ENCODE measurements at regions not wholly inside any gene's neighbourhood (a gene's known extent, or its start where the extent isn't known, plus 50 kb on each side); places are given as distances from the start of the nearest gene placed in this dataset.
A peak's percentile ranks its signal among the peaks of the same experiment; 100 is the strongest.

- TF ChIP-seq E4F1 (CRISPR knock-in tag; IDR thresholded peaks at IDR 0.05; ENCODE audit: borderline replicate concordance) (no peak), FOXP4 (CRISPR knock-in tag; IDR thresholded peaks at IDR 0.05; ENCODE audit: borderline replicate concordance) (no peak)
Observed at GRCh38 chr21:8991968-8992621, 1529.3 kb upstream of the TPTE start (continued).

- no peaks in the 10 kb centered on the region for H3K36me3 ChIP-seq (ENCODE audit: control insufficient read depth, insufficient read depth, low read length)
- H3K79me2 ChIP-seq (ENCODE audit: control insufficient read depth, insufficient read depth, low read length), result no peaks in the 10 kb centered on the region
- no peak overlapping the region for H3K4me2 ChIP-seq (ENCODE audit: insufficient read depth, low read length)
- no peaks in the 10 kb centered on the region for H3K9me1 ChIP-seq (ENCODE audit: control insufficient read depth, insufficient read depth, low read length)
- peak; percentile 16 for ATAC-seq
- POLR2A ChIA-PET, result no interaction called here
- CTCF ChIA-PET (ENCODE audit: low intra/inter-chr PET ratio), result no interaction called here
- peak; percentile 38 to 88 (median 43) for DNase-seq (ENCODE audit: extremely low read depth in 1 of 4, low spot score in 3 of 4)
- H3K4me3 ChIP-seq, result no peak overlapping the region
- peak; percentile 55 for FAIRE-seq
- no peaks in the 10 kb centered on the region for H3K4me1 ChIP-seq (replicated peaks in 1 of 2; ENCODE audit: control insufficient read depth in 2 of 2, insufficient read depth in 2 of 2, low read length in 2 of 2)
- no TSS peak for BruUV-seq (replicated peaks)
- no peaks in the 10 kb centered on the region for H3K27me3 ChIP-seq (ENCODE audit: control insufficient read depth in 2 of 2, insufficient read depth in 2 of 2, low read length in 2 of 2)
- H3K27ac ChIP-seq (ENCODE audit: extremely low read depth, low read depth, low read length), result no peak overlapping the region
- no peaks in the 10 kb centered on the region for H4K20me1 ChIP-seq (replicated peaks; ENCODE audit: control insufficient read depth, insufficient read depth, low read length)
- no peak overlapping the region for H2AFZ ChIP-seq (ENCODE audit: low read depth, low read length)
- H3K9ac ChIP-seq (ENCODE audit: insufficient read depth in 1 of 2, low read depth in 2 of 2, low read length in 2 of 2), result no peak overlapping the region
- H3K9me3 ChIP-seq (replicated peaks; ENCODE audit: control insufficient read depth, insufficient read depth, low read depth, low read length), result no peaks in the 10 kb centered on the region; the same call in 1 of the 2 replicates
- intact Hi-C loops (cut with micrococcal nuclease) (no loop called here), in situ Hi-C loops (cut with MboI) (loop anchor here (10.0 kb wide), 2 partner anchors 528 to 588 kb away; no protein-coding TSS in a partner anchor)
- WGBS (ENCODE audit: insufficient coverage, low coverage, missing lambda C conversion rate), result 1% methylated on average over 6 of the region's 6 CpGs
- TF ChIP-seq ETS1 (conservative IDR thresholded peaks at IDR 0.05; ENCODE audit: control insufficient read depth, low read depth, low read length) (no peak), ZNF174 (CRISPR knock-in tag; IDR thresholded peaks at IDR 0.05) (no peak), MAFK (IDR thresholded peaks at IDR 0.05; ENCODE audit: low read length) (no peak), HNRNPL (IDR thresholded peaks at IDR 0.05; ENCODE audit: low read depth, low read length) (peak; percentile 97), NCOA4 (IDR thresholded peaks at IDR 0.05; ENCODE audit: partially characterized antibody) (peak; percentile 99), CBX5 (IDR thresholded peaks at IDR 0.05; ENCODE audit: borderline replicate concordance, low read depth) (no peak), JUNB (CRISPR knock-in tag; conservative IDR thresholded peaks at IDR 0.05) (no peak), SOX6 (IDR thresholded peaks at IDR 0.05) (peak; percentile 47; the same call in 1 of the 2 replicates), SRSF7 (optimal IDR thresholded peaks at IDR 0.05; ENCODE audit: low read depth, low read length) (no peak)
Observed at GRCh38 chr21:8992731-8993174, 1528.6 kb upstream of the TPTE start.
